PC-9 (cell line): ENCODE measurements at regions not wholly inside any gene's neighbourhood (a gene's known extent, or its start where the extent isn't known, plus 50 kb on each side); places are given as distances from the start of the nearest gene placed in this dataset.

Source experiments
- CTCF ChIP-seq: fragments of 200-600 bp; sonication (generic); conservative IDR thresholded peaks from 2 replicates; pipeline ENCODE4 v1.6.1; 2017; ENCODE audit warnings: mixed run types, antibody characterized with exemption, mild to moderate bottlenecking, moderate library complexity
- EZH2 ChIP-seq: fragments of 200-600 bp; sonication (generic); IDR thresholded peaks from 2 replicates; pipeline ENCODE4 v1.8.0; 2017; ENCODE audit warnings: antibody characterized with exemption, low read depth

- TF ChIP-seq CTCF (no peak), EZH2 (no peak)
These were observed 156.5 kb upstream of the ZCCHC13 start for GRCh38 chrX:74147439-74147838.
